HCT116 (cell line): ENCODE measurements at regions not wholly inside any gene's neighbourhood (a gene's known extent, or its start where the extent isn't known, plus 50 kb on each side); places are given as distances from the start of the nearest gene placed in this dataset.
A peak's percentile ranks its signal among the peaks of the same experiment; 100 is the strongest.

ENCODE experiments used
- ATAC-seq: fragments of 200-7000 bp; cut with Tn5 transposase; 2 replicates; pipeline ENCODE4 v1.9.1; 2020; ENCODE audit warnings: mild to moderate bottlenecking, moderate library complexity
- BruUV-seq: library from RNA; stranded (reverse); fragments of 400-500 nt; replicated peaks from 2 replicates; lab custom pipeline; 2021; lab: Mats Ljungman, UMichigan
- CTCF ChIA-PET: fragments of 300-600 bp; sonication (Branson Sonifier 250); formaldehyde crosslinking; loops from one replicate; lab custom pipeline; 2021; ENCODE audit warnings: antibody characterized with exemption; lab: Charles Lee
- POLR2A ChIA-PET: fragments of 300-600, 350-600 bp; sonication (Branson Sonifier 250); formaldehyde crosslinking; loops from one replicate; lab custom pipeline; 2021; ENCODE audit warnings: antibody characterized with exemption; lab: Charles Lee
- RAD21 ChIA-PET, 2 experiments: fragments of 300-600 bp; sonication (Branson Sonifier 250); formaldehyde crosslinking; loops; one replicate each; lab custom pipeline; 2023; ENCODE audit warnings: low total read pairs in 2 of 2; ENCODE audit not compliant: uncharacterized antibody in 2 of 2, unreplicated experiment in 2 of 2, low non-redundant PET in 1 of 2; lab: Charles Lee
- DNase-seq: peaks from one replicate; pipeline ENCODE4 v3.0.0-alpha.2; 2010; ENCODE audit warnings: low read depth, low spot score
- H2AFZ ChIP-seq: fragments of 200-600 bp; shearing (Covaris generic), sonication (generic); 2 replicates; pipeline ENCODE4 v1.6.1; 2017; ENCODE audit warnings: low read depth, mixed run types, mixed read lengths, antibody characterized with exemption, low read length; ENCODE audit not compliant: poor library complexity, severe bottlenecking
- H3K27ac ChIP-seq: 2 replicates; pipeline ENCODE4 v1.5.1; 2012; ENCODE audit warnings: low read depth, low read length
- H3K27me3 ChIP-seq: fragments of 200-600 bp; sonication (generic); 2 replicates; pipeline ENCODE4 v1.6.1; 2016; ENCODE audit warnings: mixed run types, low read length, mixed read lengths; ENCODE audit not compliant: insufficient read depth
- H3K36me3 ChIP-seq, 2 experiments: fragments of 200-500 bp in 1 of 2; fragments of 200-600 bp in 1 of 2; sonication (Bioruptor generic) in 1 of 2; sonication (generic) in 1 of 2; 2 replicates each; pipeline versions ENCODE4 v1.5.1 to v1.6.1; 2014 to 2016; ENCODE audit warnings: low read length in 2 of 2, inconsistent platforms in 1 of 2, mixed read lengths in 1 of 2, mixed run types in 1 of 2; ENCODE audit not compliant: insufficient read depth in 2 of 2, control insufficient read depth in 1 of 2
- H3K4me1 ChIP-seq, 2 experiments: fragments of 200-600 bp in 1 of 2; sonication (generic) in 1 of 2; 2 replicates each; pipeline versions ENCODE4 v1.5.1 to v1.6.1; 2012 to 2017; ENCODE audit warnings: low read length in 2 of 2, inconsistent platforms in 1 of 2, mild to moderate bottlenecking in 1 of 2, mixed read lengths in 1 of 2, mixed run types in 1 of 2, moderate library complexity in 1 of 2; ENCODE audit not compliant: insufficient read depth in 2 of 2, control insufficient read depth in 1 of 2
- H3K4me2 ChIP-seq: fragments of 200-600 bp; sonication (generic); 2 replicates; pipeline ENCODE4 v1.6.1; 2017; ENCODE audit warnings: mixed run types, low read length, mixed read lengths
- H3K4me3 ChIP-seq, 2 experiments: fragments of 200-600 bp in 1 of 2; sonication (generic) in 1 of 2; replicated peaks in 1 of 2; 2 replicates each; pipeline ENCODE4 v1.5.1; 2011 to 2016; ENCODE audit warnings: low read length in 2 of 2, control low read depth in 1 of 2, low read depth in 1 of 2, mild to moderate bottlenecking in 1 of 2, mixed read lengths in 1 of 2, mixed run types in 1 of 2
- H3K79me2 ChIP-seq: fragments of 200-600 bp; sonication (generic); 2 replicates; pipeline ENCODE4 v1.6.1; 2017; ENCODE audit warnings: mild to moderate bottlenecking, mixed run types, low read length, moderate library complexity, mixed read lengths; ENCODE audit not compliant: insufficient read depth
- H3K9ac ChIP-seq: fragments of 200-600 bp; sonication (generic); 2 replicates; pipeline ENCODE4 v1.6.1; 2016; ENCODE audit warnings: low read length, mixed read lengths
- H3K9me2 ChIP-seq: fragments of 200-600 bp; sonication (generic), shearing (Covaris generic); 2 replicates; pipeline ENCODE4 v1.6.1; 2017; ENCODE audit warnings: mixed run types, mild to moderate bottlenecking, moderate library complexity; ENCODE audit not compliant: insufficient read depth
- H3K9me3 ChIP-seq, 2 experiments: fragments of 200-500 bp in 1 of 2; fragments of 200-600 bp in 1 of 2; sonication (Bioruptor generic) in 1 of 2; sonication (generic) in 1 of 2; 2 replicates each; pipeline ENCODE4 v1.6.1; 2014 to 2017; ENCODE audit warnings: low read length in 2 of 2, mixed read lengths in 2 of 2, inconsistent platforms in 1 of 2, low read depth in 1 of 2, mild to moderate bottlenecking in 1 of 2, mixed run types in 1 of 2, moderate library complexity in 1 of 2; ENCODE audit not compliant: control insufficient read depth in 1 of 2, insufficient read depth in 1 of 2
- H4K20me1 ChIP-seq: fragments of 200-600 bp; sonication (generic), shearing (Covaris generic); 2 replicates; pipeline ENCODE4 v1.6.1; 2017; ENCODE audit warnings: mixed run types, mild to moderate bottlenecking, moderate library complexity; ENCODE audit not compliant: insufficient read depth
- CBX3 ChIP-seq: IDR thresholded peaks from 2 replicates; pipeline ENCODE4 v1.6.1; 2012; ENCODE audit warnings: low read depth
- CEBPB ChIP-seq: IDR thresholded peaks from 2 replicates; pipeline ENCODE4 v1.6.1; 2012; ENCODE audit warnings: low read depth
- EGR1 ChIP-seq: IDR thresholded peaks from 2 replicates; pipeline ENCODE4 v1.6.1; 2012; ENCODE audit warnings: low read depth
- ELF1 ChIP-seq: IDR thresholded peaks from 2 replicates; pipeline ENCODE4 v1.6.1; 2012; ENCODE audit warnings: low read depth, borderline replicate concordance
- EZH2phosphoT487 ChIP-seq: fragments of 200-600 bp; IDR thresholded peaks from 2 replicates; pipeline ENCODE4 v1.6.1; 2018; ENCODE audit warnings: antibody characterized with exemption, borderline replicate concordance
- JUND ChIP-seq: IDR thresholded peaks from 2 replicates; pipeline ENCODE4 v1.6.1; 2012
- POLR2A ChIP-seq: IDR thresholded peaks from 2 replicates; pipeline ENCODE4 v1.7.0; 2011; ENCODE audit warnings: borderline replicate concordance; ENCODE audit not compliant: insufficient read depth, insufficient read length; ENCODE audit errors: extremely low read depth
- POLR2AphosphoS5 ChIP-seq: IDR thresholded peaks from 2 replicates; pipeline ENCODE4 v1.6.1; 2011; ENCODE audit warnings: mild to moderate bottlenecking, low read depth, low read length, moderate library complexity
- SIN3A ChIP-seq: IDR thresholded peaks from 2 replicates; pipeline ENCODE4 v1.6.1; 2012; ENCODE audit warnings: low read depth
- SP1 ChIP-seq: IDR thresholded peaks from 2 replicates; pipeline ENCODE4 v1.6.1; 2012; ENCODE audit warnings: low read depth
- YY1 ChIP-seq: IDR thresholded peaks from 2 replicates; pipeline ENCODE4 v1.6.1; 2011; ENCODE audit warnings: low read length, low read depth, moderate library complexity, mild to moderate bottlenecking; ENCODE audit not compliant: insufficient replicate concordance; ENCODE audit errors: extremely low read depth
- ZBTB33 ChIP-seq: IDR thresholded peaks from 2 replicates; pipeline ENCODE4 v1.6.1; 2011; ENCODE audit warnings: mild to moderate bottlenecking, low read length, moderate library complexity; ENCODE audit not compliant: insufficient replicate concordance; ENCODE audit errors: extremely low read depth
- ZFX ChIP-seq: fragments of 450-650 bp; IDR thresholded peaks from 2 replicates; pipeline ENCODE4 v1.6.1; 2017
- ZNF274 ChIP-seq: fragments of 200-500 bp; sonication (Bioruptor generic); IDR thresholded peaks from 2 replicates; pipeline ENCODE4 v1.6.1; 2014; ENCODE audit warnings: mild to moderate bottlenecking, low read depth, low read length, inconsistent platforms
- intact Hi-C: fragments of 100-400 bp; cut with micrococcal nuclease; formaldehyde crosslinking; loops from 2 replicates; pipeline ENCODE4 v1.10.0; 2022
- TF ChIP-seq, protein P1 (sequence below): IDR thresholded peaks from 2 replicates; pipeline ENCODE4 v1.6.1; 2012

DNA sequence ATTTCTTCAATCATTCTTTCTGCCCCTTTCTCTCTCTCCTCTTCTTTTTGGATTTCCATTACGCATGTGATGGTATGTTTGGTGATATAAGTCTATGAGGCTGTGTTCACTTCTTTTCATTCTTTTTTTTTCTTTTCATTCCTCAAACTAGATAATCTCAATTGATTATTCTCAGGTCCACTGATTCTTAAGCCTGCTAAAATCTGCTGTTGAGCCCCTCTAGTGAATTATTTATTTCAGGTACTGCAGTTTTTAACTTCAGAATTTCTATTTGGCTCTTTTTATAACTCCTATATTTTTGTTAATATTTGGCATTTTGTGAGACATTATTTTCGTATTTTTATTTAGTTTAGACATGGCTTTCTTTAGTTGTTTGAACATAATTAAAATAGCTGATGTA lies 671.3 kb upstream of the NECTIN3 start (continued):
- no peak for TF ChIP-seq JUND
- TF ChIP-seq ZBTB33: no peak
- TF ChIP-seq ELF1: no peak

DNA sequence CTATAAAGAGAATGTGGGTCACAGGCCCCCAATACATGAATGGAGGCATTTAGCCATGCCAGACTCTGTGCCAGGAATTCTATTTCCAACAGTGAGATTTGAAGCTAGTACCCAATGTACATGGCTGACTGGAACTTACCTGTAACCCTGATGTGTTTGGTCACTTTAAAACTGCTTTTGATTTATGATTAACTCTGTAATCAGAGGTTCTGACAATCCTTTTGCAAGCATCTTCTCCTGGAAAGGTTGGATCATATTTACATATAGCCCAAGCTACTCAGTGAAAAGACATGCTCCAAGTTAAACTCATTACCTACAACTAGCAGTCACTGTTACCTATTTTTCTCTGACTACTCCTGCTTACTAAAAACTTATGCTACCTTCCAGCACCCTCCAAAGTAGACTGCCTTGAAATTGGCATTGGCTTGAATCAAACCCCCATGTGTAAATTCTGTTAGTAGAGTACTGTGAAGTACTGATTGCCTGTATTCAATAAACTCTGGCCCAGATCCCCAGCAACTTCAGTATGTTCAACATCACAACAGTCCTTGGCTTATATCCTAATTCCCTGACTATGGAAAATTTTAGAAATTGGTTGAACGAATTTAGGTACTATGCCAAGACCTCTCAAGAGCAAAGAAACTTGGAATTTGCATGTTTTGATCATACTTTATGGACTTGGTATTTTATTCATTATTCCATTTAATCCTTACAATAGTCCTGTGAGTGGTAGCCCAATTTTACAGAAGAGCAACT lies 665.6 kb upstream of the NECTIN3 start:
- no TSS peak for BruUV-seq
- ChIA-PET RAD21 (no interaction called here), POLR2A (no interaction called here), CTCF (no interaction called here)
- Histone ChIP-seq H3K9me2 (no peaks in the 10 kb centered on the region), H3K4me3 (no peak overlapping the region), H3K79me2 (no peaks in the 10 kb centered on the region), H3K4me2 (no peak overlapping the region), H3K36me3 (no peaks in the 10 kb centered on the region), H3K9ac (no peak overlapping the region), H3K9me3 (no peaks in the 10 kb centered on the region), H3K27me3 (no peaks in the 10 kb centered on the region), H3K4me1 (no peaks in the 10 kb centered on the region), H2AFZ (peak overlapping the region; percentile 36), H4K20me1 (no peaks in the 10 kb centered on the region), H3K27ac (no peak overlapping the region)
- intact Hi-C loops: no loop called here
- no peak for ATAC-seq
- TF ChIP-seq POLR2A (no peak), ZBTB33 (no peak), ZNF274 (no peak), CBX3 (no peak), SIN3A (no peak), POLR2AphosphoS5 (no peak), EZH2phosphoT487 (no peak), ZFX (no peak), SP1 (no peak), CEBPB (no peak), EGR1 (no peak), JUND (no peak), YY1 (no peak)
- TF ChIP-seq, protein P1, sequence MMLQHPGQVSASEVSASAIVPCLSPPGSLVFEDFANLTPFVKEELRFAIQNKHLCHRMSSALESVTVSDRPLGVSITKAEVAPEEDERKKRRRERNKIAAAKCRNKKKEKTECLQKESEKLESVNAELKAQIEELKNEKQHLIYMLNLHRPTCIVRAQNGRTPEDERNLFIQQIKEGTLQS: no peak
- no peak for DNase-seq
